Body of pancreas (tissue), 4 donors: ENCODE measurements at regions not wholly inside any gene's neighbourhood (a gene's known extent, or its start where the extent isn't known, plus 50 kb on each side); places are given as distances from the start of the nearest gene placed in this dataset.

Experiments
- CTCF ChIP-seq, 7 experiments: fragments of 450-650 bp in 4 of 7; fragments of 200-600 bp in 3 of 7; sonication (generic) in 3 of 7; IDR thresholded peaks; one replicate each; pipeline ENCODE4 v1.5.1; 2016 to 2019; ENCODE audit warnings: antibody characterized with exemption in 7 of 7
- POLR2A ChIP-seq, 3 donors: fragments of 450-650 bp; IDR thresholded peaks; one replicate each; pipeline ENCODE4 v1.6.1; 2016; ENCODE audit warnings: antibody characterized with exemption in 3 of 3, mild to moderate bottlenecking in 2 of 3

- TF ChIP-seq CTCF (IDR thresholded peaks at IDR 0.05): no peak
- TF ChIP-seq POLR2A (IDR thresholded peaks at IDR 0.05): no peak
Measured at GRCh38 chr11:69978841-69979614, 99.1 kb upstream of the ANO1 start.
